ENCODE measurements at regions not wholly inside any gene's neighbourhood (a gene's known extent, or its start where the extent isn't known, plus 50 kb on each side); places are given as distances from the start of the nearest gene placed in this dataset.

GRCh38 chrX:40169193-40170101 is 71.7 kb upstream of the BCOR start (continued):
- TF ChIP-seq ZNF775 (CRISPR knock-in tag; IDR thresholded peaks at IDR 0.05; ENCODE audit: borderline replicate concordance) (no peak), GLI4 (CRISPR knock-in tag; IDR thresholded peaks at IDR 0.05; ENCODE audit: borderline replicate concordance) (no peak), KAT8 (CRISPR knock-in tag; IDR thresholded peaks at IDR 0.05) (no peak), RFX3 (CRISPR knock-in tag; IDR thresholded peaks at IDR 0.05) (no peak), ZC3H4 (CRISPR knock-in tag; IDR thresholded peaks at IDR 0.05; ENCODE audit: borderline replicate concordance) (no peak), NBN (conservative IDR thresholded peaks at IDR 0.05) (no peak), MZF1 (CRISPR knock-in tag; IDR thresholded peaks at IDR 0.05; ENCODE audit: borderline replicate concordance) (no peak), HIVEP1 (CRISPR knock-in tag; IDR thresholded peaks at IDR 0.05) (no peak), BRCA1 (CRISPR knock-in tag; IDR thresholded peaks at IDR 0.05) (no peak), CHD4 (IDR thresholded peaks at IDR 0.05; ENCODE audit: borderline replicate concordance, low read length) (no peak), ZFP62 (CRISPR knock-in tag; IDR thresholded peaks at IDR 0.05) (no peak), TBX3 (IDR thresholded peaks at IDR 0.05; ENCODE audit: borderline replicate concordance) (no peak), ZNF207 (IDR thresholded peaks at IDR 0.05; ENCODE audit: borderline replicate concordance) (no peak), ZFP36 (IDR thresholded peaks at IDR 0.05; ENCODE audit: borderline replicate concordance, low read depth, low read length, partially characterized antibody) (no peak), SRSF9 (IDR thresholded peaks at IDR 0.05; ENCODE audit: borderline replicate concordance, insufficient read depth, low read depth, low read length, poor library complexity, severe bottlenecking) (no peak), SMARCC2 (IDR thresholded peaks at IDR 0.05) (no peak), ZBTB3 (CRISPR knock-in tag; IDR thresholded peaks at IDR 0.05; ENCODE audit: borderline replicate concordance, low read depth) (no peak)
- TF ChIP-seq, protein P1, sequence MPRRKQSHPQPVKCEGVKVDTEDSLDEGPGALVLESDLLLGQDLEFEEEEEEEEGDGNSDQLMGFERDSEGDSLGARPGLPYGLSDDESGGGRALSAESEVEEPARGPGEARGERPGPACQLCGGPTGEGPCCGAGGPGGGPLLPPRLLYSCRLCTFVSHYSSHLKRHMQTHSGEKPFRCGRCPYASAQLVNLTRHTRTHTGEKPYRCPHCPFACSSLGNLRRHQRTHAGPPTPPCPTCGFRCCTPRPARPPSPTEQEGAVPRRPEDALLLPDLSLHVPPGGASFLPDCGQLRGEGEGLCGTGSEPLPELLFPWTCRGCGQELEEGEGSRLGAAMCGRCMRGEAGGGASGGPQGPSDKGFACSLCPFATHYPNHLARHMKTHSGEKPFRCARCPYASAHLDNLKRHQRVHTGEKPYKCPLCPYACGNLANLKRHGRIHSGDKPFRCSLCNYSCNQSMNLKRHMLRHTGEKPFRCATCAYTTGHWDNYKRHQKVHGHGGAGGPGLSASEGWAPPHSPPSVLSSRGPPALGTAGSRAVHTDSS (CRISPR knock-in tag; conservative IDR thresholded peaks at IDR 0.05) = no peak
- TF ChIP-seq, protein P2, sequence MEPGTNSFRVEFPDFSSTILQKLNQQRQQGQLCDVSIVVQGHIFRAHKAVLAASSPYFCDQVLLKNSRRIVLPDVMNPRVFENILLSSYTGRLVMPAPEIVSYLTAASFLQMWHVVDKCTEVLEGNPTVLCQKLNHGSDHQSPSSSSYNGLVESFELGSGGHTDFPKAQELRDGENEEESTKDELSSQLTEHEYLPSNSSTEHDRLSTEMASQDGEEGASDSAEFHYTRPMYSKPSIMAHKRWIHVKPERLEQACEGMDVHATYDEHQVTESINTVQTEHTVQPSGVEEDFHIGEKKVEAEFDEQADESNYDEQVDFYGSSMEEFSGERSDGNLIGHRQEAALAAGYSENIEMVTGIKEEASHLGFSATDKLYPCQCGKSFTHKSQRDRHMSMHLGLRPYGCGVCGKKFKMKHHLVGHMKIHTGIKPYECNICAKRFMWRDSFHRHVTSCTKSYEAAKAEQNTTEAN (CRISPR knock-in tag; conservative IDR thresholded peaks at IDR 0.05) = no peak
- TF ChIP-seq, protein P3, sequence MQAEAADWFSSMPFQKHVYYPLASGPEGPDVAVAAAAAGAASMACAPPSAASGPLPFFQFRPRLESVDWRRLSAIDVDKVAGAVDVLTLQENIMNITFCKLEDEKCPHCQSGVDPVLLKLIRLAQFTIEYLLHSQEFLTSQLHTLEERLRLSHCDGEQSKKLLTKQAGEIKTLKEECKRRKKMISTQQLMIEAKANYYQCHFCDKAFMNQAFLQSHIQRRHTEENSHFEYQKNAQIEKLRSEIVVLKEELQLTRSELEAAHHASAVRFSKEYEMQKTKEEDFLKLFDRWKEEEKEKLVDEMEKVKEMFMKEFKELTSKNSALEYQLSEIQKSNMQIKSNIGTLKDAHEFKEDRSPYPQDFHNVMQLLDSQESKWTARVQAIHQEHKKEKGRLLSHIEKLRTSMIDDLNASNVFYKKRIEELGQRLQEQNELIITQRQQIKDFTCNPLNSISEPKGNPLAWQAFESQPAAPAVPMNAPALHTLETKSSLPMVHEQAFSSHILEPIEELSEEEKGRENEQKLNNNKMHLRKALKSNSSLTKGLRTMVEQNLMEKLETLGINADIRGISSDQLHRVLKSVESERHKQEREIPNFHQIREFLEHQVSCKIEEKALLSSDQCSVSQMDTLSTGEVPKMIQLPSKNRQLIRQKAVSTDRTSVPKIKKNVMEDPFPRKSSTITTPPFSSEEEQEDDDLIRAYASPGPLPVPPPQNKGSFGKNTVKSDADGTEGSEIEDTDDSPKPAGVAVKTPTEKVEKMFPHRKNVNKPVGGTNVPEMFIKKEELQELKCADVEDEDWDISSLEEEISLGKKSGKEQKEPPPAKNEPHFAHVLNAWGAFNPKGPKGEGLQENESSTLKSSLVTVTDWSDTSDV (CRISPR knock-in tag; IDR thresholded peaks at IDR 0.05) = no peak
- TF ChIP-seq, protein P4, sequence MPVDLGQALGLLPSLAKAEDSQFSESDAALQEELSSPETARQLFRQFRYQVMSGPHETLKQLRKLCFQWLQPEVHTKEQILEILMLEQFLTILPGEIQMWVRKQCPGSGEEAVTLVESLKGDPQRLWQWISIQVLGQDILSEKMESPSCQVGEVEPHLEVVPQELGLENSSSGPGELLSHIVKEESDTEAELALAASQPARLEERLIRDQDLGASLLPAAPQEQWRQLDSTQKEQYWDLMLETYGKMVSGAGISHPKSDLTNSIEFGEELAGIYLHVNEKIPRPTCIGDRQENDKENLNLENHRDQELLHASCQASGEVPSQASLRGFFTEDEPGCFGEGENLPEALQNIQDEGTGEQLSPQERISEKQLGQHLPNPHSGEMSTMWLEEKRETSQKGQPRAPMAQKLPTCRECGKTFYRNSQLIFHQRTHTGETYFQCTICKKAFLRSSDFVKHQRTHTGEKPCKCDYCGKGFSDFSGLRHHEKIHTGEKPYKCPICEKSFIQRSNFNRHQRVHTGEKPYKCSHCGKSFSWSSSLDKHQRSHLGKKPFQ (CRISPR knock-in tag; IDR thresholded peaks at IDR 0.05; ENCODE audit: insufficient replicate concordance) = no peak
- TF ChIP-seq, protein P5, sequence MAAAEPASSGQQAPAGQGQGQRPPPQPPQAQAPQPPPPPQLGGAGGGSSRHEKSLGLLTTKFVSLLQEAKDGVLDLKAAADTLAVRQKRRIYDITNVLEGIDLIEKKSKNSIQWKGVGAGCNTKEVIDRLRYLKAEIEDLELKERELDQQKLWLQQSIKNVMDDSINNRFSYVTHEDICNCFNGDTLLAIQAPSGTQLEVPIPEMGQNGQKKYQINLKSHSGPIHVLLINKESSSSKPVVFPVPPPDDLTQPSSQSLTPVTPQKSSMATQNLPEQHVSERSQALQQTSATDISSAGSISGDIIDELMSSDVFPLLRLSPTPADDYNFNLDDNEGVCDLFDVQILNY (CRISPR knock-in tag; conservative IDR thresholded peaks at IDR 0.05) = no peak

All from HepG2 (cell line).